T1000 (cell line): ENCODE measurements at regions not wholly inside any gene's neighbourhood (a gene's known extent, or its start where the extent isn't known, plus 50 kb on each side); places are given as distances from the start of the nearest gene placed in this dataset.

Experiments used
- DNase-seq: peaks from one replicate; lab custom pipeline; 2025; ENCODE audit warnings: mixed read lengths; lab: John Stamatoyannopoulos, UW

DNA sequence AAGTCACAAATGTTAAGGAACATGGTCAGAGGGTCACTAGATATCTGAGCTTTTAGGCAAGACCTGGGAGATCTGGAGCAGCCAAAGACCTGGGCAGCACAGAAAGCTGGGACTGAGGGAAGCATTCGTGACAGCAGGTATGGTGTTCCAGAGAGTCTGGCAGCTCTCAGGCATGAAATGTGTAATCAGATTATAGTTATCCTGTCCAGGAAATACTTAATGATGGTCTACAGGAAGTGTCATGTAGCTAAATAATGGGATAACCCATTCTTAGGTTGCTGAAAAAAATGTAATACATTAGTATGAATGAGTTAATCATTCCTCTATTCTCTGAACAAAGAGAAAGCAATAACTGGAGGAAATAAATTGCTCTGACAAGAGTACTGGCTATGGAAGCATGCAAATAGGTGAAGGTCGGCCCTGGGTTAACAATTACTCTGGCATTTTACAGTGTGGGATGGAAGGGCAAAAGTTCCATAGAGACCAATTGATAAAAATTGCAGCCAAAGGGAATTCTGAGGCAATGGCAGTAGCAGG lies 740.5 kb downstream of the CBLN4 start:
- DNase-seq = no peak

DNA sequence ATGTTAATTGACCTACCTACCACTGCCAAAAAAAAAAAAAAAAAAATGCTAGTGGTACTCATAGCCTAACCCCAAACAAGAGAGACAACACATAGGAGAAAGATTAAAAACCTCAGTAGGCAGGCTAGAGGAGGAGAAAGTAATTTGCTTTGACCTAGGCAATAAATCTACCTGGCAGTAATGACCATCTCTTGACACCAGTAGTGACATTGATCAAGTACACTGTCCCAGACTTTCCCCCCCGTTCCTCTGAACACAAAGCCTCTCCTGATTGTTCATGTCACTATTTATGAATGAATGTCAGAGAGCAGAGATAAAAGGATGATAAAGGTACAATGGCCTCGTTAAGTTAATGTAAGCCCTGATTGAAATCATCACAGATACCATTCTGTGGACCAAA lies 746.8 kb downstream of the CBLN4 start:
- DNase-seq = no peak

DNA sequence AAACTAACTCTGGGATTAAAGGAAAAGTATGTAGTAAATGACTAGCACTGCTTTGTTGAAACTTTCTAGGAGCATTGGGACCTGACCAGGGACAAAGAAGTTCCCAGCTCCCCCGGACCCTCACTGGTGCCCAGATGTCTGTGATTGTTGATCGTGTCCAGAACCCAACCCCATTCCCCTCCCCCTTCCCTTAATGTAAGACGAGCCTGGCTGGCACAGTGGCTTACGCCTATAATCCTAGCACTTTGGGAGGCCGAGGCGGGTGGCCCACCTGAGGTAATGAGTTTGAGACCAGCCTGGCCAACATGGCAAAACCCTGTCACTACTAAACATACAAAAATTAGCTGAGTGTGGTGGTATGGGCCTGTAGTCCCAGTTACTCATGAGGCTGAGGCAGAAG lies 750.3 kb downstream of the CBLN4 start:
- DNase-seq = no peak

DNA sequence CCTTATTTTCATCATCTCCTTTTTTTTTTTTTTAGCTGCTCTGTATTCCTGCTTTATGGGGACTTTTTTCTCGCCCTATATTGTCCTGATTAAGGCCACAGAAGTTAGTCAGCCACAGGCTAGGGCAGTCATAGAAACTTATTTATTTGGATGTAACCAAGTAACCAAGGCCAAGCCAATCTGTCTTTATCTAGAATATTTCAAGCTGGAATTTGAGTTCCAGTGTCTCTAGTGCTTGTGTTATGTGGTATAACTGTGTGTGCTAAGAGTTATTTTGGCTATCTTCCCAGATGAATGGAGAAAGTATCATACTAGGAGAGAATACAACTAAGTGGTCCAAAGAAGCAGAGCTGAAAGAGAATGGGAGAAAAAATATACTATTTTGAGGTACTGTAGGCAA lies 751.5 kb downstream of the CBLN4 start:
- DNase-seq = no peak

DNA sequence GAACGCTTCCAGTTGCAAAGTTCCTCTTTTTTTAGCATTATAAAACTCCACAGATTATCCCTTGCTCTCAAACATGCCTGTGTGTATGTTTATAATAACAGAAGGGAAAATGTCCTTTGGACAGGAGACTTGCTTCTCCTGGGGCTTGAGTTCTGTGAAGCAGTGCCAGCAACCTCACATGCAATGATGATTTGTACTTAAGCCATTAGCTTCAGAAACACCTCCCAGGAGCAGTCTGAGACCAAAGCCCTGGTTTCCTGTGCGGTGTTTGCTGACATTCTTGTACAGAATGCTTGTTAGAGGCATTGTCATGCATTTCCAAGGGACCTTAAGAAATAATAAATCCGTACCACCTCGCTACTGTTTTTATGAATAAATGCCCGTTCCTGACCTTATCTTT lies 752.8 kb downstream of the CBLN4 start:
- DNase-seq = no peak

DNA sequence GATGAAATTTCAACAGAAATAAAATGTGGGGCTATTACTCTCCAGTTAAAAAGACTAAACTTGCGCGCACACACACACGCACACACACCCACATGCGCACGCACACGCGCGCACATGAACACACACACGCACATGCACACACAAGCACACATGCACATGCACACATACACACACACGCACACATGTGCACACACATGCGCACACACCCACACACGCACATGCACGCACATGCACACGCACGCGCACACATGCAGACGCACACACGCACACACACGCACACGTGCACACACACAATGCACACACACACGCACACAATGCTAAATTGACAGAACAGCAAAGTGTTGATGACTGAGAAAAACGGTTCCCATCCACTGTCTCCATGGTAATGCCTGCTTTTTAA lies 754.1 kb downstream of the CBLN4 start:
- no peak for DNase-seq

DNA sequence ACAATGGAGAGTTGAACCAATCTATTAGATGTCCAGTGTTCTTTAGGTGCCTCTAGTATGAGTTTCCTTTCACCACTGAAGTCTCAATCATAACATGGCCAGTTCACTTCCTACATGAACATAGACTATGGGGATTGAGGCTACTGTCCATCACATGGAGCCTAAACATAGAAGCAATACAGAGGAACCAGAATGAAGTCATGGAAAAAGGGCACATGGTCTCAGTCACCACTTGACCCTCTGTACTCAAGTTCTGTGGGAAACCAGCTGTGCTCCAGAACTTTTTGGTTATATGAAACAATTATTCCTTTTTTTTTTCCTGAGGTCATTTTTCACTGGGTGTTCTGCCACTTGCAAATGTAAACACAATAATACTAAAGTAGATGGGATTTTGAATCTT lies 762.5 kb downstream of the CBLN4 start:
- no peak for DNase-seq

- DNase-seq = no peak
Observed at GRCh38 chr20:55239269-55239668, 763.9 kb downstream of the DOK5 start.

GRCh38 chr20:55232647-55233046 lies 757.3 kb downstream of the DOK5 start:
- no peak for DNase-seq

GRCh38 chr20:55229451-55229850 lies 754.1 kb downstream of the DOK5 start:
- no peak for DNase-seq

DNA sequence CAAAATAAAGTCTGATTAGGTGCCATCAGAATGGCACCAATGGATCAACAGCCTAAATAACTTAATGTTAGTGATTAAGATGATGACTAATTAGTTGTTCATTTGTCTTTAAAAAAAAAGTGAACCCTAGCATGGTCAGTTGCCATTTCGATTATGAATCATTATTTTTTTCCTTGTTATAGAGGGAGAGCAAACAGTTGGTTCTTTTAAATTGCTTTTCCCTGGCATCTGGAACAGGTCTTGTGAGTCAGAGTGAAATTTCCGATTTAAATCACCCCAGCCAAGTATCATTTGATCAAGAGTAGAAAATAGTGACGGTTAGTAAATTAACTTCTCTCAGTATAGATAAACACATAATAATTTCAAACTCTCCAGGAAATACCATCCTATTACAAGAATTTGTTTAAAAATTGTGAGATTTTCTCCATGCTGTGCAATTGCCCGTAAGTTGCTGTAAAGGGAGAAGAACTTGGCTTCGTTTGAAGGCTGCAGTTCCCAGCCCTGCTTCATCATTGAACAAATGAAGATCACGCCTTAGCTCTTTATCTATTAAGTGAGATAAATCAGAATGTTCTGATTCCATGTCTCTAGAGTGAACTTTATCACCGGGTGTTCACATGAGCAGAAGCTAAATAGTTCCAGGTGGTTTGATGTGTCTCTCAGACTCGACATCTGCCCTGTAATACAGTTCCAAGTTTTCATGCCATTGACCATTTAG lies 741.3 kb downstream of the DOK5 start:
- no peak for DNase-seq

DNA sequence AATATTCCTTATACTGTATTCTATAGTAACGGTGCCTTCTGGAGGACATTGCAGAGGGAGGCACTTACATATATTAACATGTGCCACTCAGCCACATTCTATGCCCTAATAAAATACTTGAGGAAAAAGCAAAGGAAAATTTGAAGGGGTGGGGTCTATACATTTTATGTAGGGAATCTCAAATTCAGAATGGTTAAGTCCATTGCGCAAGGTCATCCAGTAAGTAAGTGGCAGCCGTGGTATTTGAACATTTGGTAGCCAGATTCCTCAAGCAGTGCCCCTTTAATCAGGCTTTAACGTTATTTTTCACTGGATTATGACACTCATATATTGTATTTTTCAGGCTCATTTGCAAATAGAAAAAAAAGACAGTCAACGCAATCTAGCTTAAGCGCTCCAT lies 738.3 kb downstream of the DOK5 start:
- no peak for DNase-seq

GRCh38 chr20:55211481-55211880 lies 736.1 kb downstream of the DOK5 start:
- DNase-seq = no peak

DNA sequence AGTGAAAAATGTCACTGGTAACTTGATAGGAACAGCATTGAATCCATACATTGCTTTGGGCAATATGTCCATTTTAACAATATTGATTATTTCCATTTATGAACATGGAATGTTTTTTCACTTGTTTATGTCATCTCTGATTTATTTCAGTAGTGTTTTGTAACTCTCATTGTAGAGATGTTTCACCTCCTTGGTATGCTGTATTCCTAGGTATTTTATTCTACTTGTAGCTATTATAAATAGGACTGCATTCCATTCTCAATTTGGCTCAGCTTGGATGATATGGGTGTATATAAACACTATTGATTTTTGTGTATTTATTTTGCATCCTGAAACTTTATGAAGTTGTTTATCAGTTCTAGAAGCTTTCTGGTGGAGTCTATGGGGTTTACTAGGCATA lies 730.3 kb downstream of the DOK5 start:
- no peak for DNase-seq

- DNase-seq = no peak
Observed at GRCh38 chr20:55200317-55200716, 724.9 kb downstream of the DOK5 start.

DNA sequence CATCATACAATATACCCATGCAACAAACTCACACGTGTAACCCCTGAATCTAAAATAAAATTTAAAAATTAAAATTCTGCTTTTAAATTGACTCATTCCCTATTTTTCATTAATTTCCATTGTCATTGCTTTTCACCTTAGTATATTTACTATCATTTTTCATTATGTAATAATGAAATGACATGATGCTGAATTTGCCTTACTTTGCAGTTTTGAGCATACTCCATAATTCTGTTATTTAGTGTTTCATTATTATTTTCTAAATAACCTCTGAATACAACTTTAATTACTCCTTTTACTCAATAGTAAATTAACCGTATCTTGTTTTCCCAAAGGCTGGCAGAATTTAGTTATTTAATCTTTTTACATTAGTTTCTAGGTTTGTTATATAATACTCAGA lies 719.6 kb downstream of the DOK5 start:
- DNase-seq = no peak

DNA sequence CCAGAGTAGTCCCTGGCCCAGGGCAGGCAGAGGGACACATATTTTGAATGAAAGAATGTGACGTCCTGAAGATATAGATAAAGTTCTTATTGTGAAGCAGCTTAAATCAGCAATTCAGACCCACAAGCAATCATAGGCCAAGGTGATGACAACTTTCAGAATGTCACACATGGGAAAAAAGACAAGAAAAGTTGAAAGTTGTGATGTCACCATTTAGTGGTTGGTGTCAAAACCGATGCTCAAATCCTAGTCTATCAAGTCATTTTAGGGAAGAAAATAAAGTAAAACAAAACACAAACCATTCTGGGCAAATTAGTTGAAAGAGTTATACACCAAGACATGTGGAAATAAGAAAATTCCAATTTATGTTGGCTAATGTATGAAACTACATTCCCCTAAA lies 710.8 kb downstream of the DOK5 start:
- no peak for DNase-seq

GRCh38 chr20:55175081-55175480 lies 699.7 kb downstream of the DOK5 start:
- no peak for DNase-seq

DNA sequence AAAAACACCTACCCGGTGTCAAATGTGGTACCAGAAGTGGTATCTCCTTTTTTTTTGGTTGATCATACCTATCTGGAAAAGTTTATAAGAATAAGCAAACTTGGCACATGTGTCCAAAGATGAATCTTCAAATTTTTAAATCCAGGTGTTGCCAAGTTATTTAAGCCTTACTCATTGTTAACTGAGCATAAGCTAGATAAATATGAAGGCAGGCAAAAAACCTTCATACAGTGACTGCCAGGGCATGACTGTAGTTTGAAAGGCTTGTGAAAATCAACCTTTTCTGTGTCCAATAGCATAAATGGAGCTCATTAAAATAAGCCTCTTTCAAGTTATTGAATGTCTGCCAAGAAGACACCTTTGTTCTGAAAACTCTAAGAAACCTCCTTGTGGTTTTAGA lies 699.2 kb downstream of the DOK5 start:
- no peak for DNase-seq

DNA sequence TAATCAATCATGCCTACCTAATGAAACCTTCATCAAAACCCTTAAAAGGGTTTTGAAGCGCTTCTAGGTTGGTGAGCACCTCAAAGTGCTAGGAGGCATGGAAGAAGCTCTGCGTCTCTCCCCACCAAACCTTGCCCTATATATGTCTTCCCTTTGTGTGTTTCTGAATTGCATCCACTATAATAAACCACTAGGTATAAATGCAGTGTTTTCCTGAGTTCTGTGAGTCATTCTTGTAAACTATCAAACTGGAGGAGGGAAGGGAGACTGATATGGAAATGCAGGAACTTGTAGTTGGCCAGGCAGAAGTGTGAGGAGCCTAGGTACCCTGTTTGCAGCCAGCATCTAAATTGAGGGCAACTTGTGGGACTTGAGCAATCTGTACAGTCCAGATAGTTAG lies 698.8 kb downstream of the DOK5 start:
- DNase-seq = no peak

GRCh38 chr20:55173601-55174000 lies 698.2 kb downstream of the DOK5 start:
- no peak for DNase-seq

DNA sequence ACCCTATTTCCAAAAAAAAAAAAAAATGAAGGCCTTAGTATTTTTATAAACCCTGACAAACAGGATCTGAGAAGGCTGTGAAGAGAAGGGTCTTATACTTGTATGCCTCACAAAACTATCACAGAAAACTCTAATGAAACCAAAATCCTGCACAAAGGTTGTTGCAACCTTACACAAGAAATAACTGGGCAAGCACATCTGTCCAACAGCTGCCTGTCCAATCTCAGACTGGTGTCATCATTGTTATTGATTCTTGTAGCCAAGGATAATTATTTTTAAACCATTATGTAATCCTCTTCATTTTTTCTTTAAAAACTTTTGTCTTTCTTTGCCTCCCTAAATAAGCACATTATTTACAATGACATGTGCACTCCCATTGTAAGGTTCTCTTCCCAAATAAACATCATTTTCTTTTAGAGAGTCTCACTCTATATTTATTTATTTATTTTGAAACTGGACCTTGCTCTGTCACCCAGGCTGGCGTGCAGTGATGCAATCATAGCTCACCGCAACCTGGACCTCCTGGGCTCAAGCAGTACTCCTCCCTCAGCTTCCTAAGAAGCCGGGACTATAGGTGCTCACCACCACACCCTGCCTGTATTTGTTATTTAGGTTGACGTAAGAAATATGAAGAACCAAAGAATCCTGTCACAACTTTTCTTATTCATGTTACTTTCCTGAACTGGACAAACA lies 697.1 kb downstream of the DOK5 start:
- DNase-seq = no peak

GRCh38 chr20:55166063-55166462 lies 690.7 kb downstream of the DOK5 start:
- DNase-seq = no peak

DNA sequence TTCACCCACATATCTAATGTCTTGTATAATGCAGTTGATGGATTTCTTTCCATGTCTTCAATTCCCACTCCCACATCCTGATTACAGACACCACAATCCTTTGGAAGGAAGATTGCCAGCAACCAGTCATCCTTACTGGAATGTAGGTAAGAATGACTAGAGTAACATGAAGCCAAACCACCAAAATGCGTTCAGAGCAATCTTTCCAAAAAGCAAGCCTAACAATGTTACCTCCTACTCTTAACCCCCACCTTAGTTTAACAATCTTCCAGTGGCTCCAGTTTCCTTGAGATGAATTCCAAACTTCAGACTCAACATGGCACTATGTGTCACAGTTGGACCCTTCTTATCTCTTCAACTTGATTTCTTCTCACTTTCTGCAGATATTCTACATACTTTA lies 685.6 kb downstream of the DOK5 start:
- peak; percentile 14 for DNase-seq
